ENCODE measurements at regions not wholly inside any gene's neighbourhood (a gene's known extent, or its start where the extent isn't known, plus 50 kb on each side); places are given as distances from the start of the nearest gene placed in this dataset.

GRCh38 chr7:109094-109493 lies 83.3 kb upstream of the FAM20C start:
- Mint-ChIP-seq H3K4me3 (no peak overlapping the region), H3K27me3 (peaks cover 34 to 52% (median 49%) of the 10 kb centered on the region in 3 donors), H3K9me3 (peaks cover 14 to 31% (median 23%) of the 10 kb centered on the region in 7 donors), H3K27ac (no peak overlapping the region), H3K4me1 (no peaks in the 10 kb centered on the region), H3K36me3 (peaks cover 8 to 26% of the 10 kb centered on the region in 2 donors)
- no peak for DNase-seq
- ATAC-seq (ENCODE audit: low read depth in 2 of 2), result no peak

- Mint-ChIP-seq H3K27ac (no peak overlapping the region), H3K4me3 (no peak overlapping the region), H3K27me3 (peaks cover 44 to 58% (median 52%) of the 10 kb centered on the region in 3 donors), H3K36me3 (peaks cover 8 to 33% of the 10 kb centered on the region in 2 donors), H3K4me1 (no peaks in the 10 kb centered on the region), H3K9me3 (peaks cover 21 to 38% (median 31%) of the 10 kb centered on the region in 7 donors)
- ATAC-seq (ENCODE audit: low read depth in 2 of 2) (no peak), DNase-seq (no peak)
These were observed 82.3 kb upstream of the FAM20C start for GRCh38 chr7:109898-110556.

DNA sequence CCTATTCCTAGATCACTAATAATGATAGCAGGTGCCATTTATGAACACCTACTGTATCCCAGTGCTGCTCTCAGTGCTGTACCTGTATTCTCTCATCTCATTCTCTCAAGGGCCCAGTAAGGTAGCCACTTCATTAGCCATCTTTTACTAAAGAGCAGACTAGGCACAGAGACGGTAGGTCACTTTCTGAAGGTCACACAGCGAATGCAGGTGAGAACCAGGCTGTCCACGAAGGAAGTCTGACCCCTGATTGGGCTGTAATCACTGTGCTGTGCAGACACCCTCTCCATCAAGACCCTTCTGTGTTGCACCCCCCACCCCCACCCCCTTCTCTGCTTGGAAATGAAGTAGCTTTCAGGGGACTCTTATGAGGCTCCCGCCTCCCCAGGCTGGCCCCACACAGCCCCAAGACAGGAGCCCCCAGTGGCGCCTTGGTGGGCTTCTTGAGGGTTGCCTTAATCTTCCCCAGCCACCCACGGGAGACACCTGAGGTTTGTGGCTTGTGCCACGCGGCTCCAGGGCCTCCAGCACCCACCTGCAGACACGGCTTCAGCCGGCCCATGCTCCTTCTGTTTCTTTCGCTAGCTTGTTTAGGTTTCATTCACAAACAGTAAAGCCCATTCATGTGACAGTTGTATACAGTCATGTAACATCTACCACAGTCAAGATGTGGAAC lies 81.7 kb upstream of the FAM20C start:
- ATAC-seq (ENCODE audit: low read depth in 2 of 2), result no peak
- no peak for DNase-seq
- peaks cover 8 to 33% of the 10 kb centered on the region in 2 donors for H3K36me3 Mint-ChIP-seq
- no peak overlapping the region for H3K27ac Mint-ChIP-seq
- no peaks in the 10 kb centered on the region for H3K4me1 Mint-ChIP-seq
- H3K9me3 Mint-ChIP-seq, result peaks cover 21 to 43% (median 31%) of the 10 kb centered on the region in 7 donors
- peaks cover 48 to 57% (median 52%) of the 10 kb centered on the region in 3 donors for H3K27me3 Mint-ChIP-seq
- no peak overlapping the region for H3K4me3 Mint-ChIP-seq

- peaks cover 21 to 43% (median 31%) of the 10 kb centered on the region in 7 donors for H3K9me3 Mint-ChIP-seq
- peaks cover 8 to 33% of the 10 kb centered on the region in 2 donors for H3K36me3 Mint-ChIP-seq
- DNase-seq, result no peak
- peaks cover 50 to 59% (median 58%) of the 10 kb centered on the region in 3 donors for H3K27me3 Mint-ChIP-seq
- no peak overlapping the region for H3K27ac Mint-ChIP-seq
- ATAC-seq (ENCODE audit: low read depth in 2 of 2), result no peak
- H3K4me1 Mint-ChIP-seq, result no peaks in the 10 kb centered on the region
- no peak overlapping the region for H3K4me3 Mint-ChIP-seq
These were observed 80.8 kb upstream of the FAM20C start for GRCh38 chr7:111591-111990.

DNA sequence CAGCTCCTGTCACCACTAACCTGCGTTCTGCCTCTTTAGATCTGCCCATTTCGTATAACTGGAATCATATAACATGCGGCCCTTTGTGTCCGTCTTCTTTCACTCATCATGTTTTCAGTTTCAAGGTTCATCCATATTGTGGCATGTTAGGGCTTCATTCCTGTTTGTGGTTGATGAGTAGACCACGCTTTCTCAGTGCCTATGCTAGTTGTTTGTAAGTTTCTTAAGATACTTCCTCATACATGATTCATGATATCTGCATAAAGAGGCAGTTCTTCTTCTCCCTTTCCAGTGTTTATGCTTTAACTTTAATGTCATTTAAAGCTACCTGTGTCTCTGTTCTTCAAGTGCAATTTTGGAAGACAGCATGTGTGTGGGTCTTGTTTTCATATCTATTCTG lies 79.5 kb upstream of the FAM20C start:
- ATAC-seq (ENCODE audit: low read depth in 2 of 2) (no peak), DNase-seq (no peak)
- Mint-ChIP-seq H3K4me1 (no peaks in the 10 kb centered on the region), H3K4me3 (no peak overlapping the region), H3K36me3 (peaks cover 8 to 33% of the 10 kb centered on the region in 2 donors), H3K27me3 (peaks cover 47 to 61% (median 58%) of the 10 kb centered on the region in 3 donors), H3K9me3 (peaks cover 21 to 43% (median 29%) of the 10 kb centered on the region in 7 donors), H3K27ac (no peak overlapping the region)

DNA sequence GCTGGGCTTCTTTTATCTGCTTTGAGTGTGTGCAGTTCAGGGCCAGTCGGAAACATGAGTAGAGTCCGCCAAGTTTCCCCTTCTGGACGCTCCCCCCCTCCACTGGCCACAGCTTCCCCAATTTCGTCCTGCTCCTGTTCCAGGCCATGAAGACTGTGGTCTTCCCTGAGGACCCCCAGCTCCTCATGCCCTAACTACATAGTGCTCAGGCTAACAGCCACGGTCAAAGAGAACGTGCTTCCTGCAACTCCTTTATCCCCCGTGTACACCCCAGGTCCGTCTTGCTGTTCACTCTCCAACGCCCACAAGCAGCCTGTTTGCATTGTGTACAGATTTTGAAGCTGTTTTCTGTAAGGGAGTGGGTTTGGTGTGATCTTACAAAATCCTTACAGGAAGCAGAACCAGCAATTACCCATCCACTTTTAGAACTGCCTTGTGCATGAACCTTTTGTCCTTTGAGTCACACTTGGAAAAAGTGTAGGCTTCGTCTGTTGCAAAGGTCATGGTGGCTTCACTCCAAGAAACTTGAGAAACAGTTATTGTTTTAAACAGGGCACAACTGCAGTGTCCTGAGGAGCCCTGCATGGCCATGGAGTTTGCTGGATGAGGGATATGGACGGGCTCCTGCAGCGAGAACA lies 77.0 kb upstream of the FAM20C start:
- H3K27ac Mint-ChIP-seq, result peak overlapping the region in 1 of 6 donors; percentile 86
- H3K27me3 Mint-ChIP-seq, result peaks cover 42 to 79% (median 71%) of the 10 kb centered on the region in 3 donors
- DNase-seq, result no peak
- peaks cover 0 to 4% (median 3%) of the 10 kb centered on the region in 3 donors for H3K4me1 Mint-ChIP-seq
- no peak overlapping the region for H3K4me3 Mint-ChIP-seq
- no peak for ATAC-seq (ENCODE audit: low read depth in 2 of 2)
- peaks cover 21 to 43% (median 28%) of the 10 kb centered on the region in 7 donors for H3K9me3 Mint-ChIP-seq
- H3K36me3 Mint-ChIP-seq, result peaks cover 8 to 33% of the 10 kb centered on the region in 2 donors

DNA sequence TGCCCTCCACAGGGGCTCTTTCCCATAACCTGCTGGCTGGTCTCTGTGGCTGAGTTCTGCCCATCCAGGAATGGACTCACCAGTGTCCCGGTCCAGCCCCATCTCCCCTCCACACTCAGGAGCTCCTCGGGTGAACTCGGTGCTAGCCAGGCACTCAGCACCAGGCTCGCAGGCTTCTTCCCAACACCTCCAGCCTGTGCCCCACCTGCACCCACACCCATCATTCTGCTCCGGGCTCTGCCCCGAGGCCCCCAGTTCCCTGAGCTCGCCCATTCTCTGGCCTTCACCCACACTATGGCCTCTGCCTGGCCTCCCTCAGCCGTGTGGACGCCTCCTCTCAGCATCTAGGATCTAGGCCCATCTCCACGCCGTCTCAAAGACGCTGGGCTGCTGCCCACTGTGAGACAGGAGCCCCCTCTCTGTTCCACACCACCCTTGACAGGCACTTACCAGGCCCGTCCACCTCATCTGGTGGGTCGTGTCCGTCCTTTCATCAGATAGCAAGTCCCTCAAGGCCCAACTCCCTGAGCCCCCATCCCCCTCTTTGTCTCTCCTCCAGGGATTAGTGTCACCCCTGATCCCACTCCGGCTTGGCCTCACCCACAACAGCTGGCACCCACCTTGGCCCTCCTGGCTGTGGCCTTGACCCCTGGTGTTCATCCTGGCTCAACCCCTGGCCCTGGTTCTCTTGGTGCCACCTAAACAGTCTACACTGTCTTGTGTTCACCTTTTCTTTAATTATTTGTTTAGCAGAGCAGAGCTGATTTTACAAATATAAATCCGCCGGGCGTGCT lies 76.0 kb upstream of the FAM20C start:
- H3K27ac Mint-ChIP-seq, result no peak overlapping the region
- no peak for ATAC-seq (ENCODE audit: low read depth in 2 of 2)
- peaks cover 17 to 38% (median 26%) of the 10 kb centered on the region in 7 donors for H3K9me3 Mint-ChIP-seq
- peaks cover 36 to 78% (median 68%) of the 10 kb centered on the region in 3 donors for H3K27me3 Mint-ChIP-seq
- H3K4me1 Mint-ChIP-seq, result peaks cover 0 to 4% (median 3%) of the 10 kb centered on the region in 3 donors
- peak overlapping the region in 1 of 8 donors; percentile 56 for H3K4me3 Mint-ChIP-seq
- peaks cover 8 to 27% of the 10 kb centered on the region in 2 donors for H3K36me3 Mint-ChIP-seq
- DNase-seq, result no peak

DNA sequence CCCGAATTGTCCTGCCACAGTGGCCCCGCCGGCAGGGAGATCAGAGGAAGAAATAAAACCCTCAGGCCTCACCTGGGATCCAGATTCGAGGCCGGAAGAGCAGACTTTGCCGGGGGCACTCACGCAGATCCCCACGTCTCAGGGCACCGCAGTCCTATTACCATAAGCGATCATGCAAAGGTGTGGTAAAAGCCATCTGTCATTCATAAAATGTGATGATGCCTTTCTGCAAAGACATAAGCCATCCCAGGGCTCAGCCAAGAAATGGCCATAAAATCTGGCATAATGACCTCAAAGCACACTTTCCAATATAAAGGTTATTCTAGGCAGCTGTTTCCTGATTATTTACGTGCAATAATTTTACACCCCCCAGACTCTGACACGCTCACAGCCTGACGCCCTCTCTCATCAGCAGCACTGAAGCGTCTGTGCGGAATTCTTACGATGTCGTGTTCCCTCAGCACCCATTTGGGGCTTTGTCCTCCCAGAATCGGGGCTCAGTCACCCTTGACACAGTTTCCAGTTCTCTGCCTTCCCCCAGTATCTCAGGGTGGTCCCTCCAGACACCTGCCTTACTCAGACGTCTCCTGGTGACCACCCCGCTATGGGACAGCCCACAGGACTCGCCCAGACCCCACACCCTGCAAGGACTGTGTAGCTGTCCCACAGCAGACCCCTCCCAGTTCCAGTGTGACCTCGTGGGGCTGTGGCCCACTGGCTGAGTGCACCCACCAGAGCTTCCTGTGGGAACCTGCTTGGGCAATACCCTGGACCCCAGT lies 74.3 kb upstream of the FAM20C start:
- H3K4me3 Mint-ChIP-seq, result no peak overlapping the region
- peak overlapping the region in 1 of 6 donors; percentile 26 for H3K27ac Mint-ChIP-seq
- DNase-seq (no peak), ATAC-seq (ENCODE audit: low read depth in 2 of 2) (no peak)
- peaks cover 8 to 18% of the 10 kb centered on the region in 2 donors for H3K36me3 Mint-ChIP-seq
- H3K4me1 Mint-ChIP-seq, result peaks cover 0 to 4% (median 3%) of the 10 kb centered on the region in 3 donors
- peaks cover 26 to 85% (median 67%) of the 10 kb centered on the region in 3 donors for H3K27me3 Mint-ChIP-seq
- peaks cover 14 to 22% (median 18%) of the 10 kb centered on the region in 7 donors for H3K9me3 Mint-ChIP-seq

GRCh38 chr7:118615-119391 lies 73.6 kb upstream of the FAM20C start:
- peak overlapping the region in 2 of 6 donors; percentile 42 to 57 for H3K27ac Mint-ChIP-seq
- H3K4me3 Mint-ChIP-seq, result no peak overlapping the region
- ATAC-seq (ENCODE audit: low read depth in 2 of 2) (no peak), DNase-seq (no peak)
- H3K9me3 Mint-ChIP-seq, result peaks cover 7 to 14% (median 10%) of the 10 kb centered on the region in 7 donors
- H3K27me3 Mint-ChIP-seq, result peaks cover 23 to 83% (median 59%) of the 10 kb centered on the region in 3 donors
- H3K4me1 Mint-ChIP-seq, result peaks cover 0 to 4% (median 3%) of the 10 kb centered on the region in 3 donors
- H3K36me3 Mint-ChIP-seq, result peaks cover 2 to 10% of the 10 kb centered on the region in 2 donors

GRCh38 chr7:119392-120163 lies 72.8 kb upstream of the FAM20C start:
- Mint-ChIP-seq H3K4me3 (peak overlapping the region in 1 of 8 donors; percentile 9), H3K36me3 (peaks cover 0 to 3% of the 10 kb centered on the region in 2 donors), H3K9me3 (peaks cover 2 to 6% (median 3%) of the 10 kb centered on the region in 7 donors), H3K27me3 (peaks cover 15 to 75% (median 51%) of the 10 kb centered on the region in 3 donors), H3K27ac (peak overlapping the region in 2 of 6 donors; percentile 57 to 59), H3K4me1 (peaks cover 0 to 4% (median 3%) of the 10 kb centered on the region in 3 donors)
- no peak for DNase-seq
- no peak for ATAC-seq (ENCODE audit: low read depth in 2 of 2)
